ENCODE measurements at regions not wholly inside any gene's neighbourhood (a gene's known extent, or its start where the extent isn't known, plus 50 kb on each side); places are given as distances from the start of the nearest gene placed in this dataset.

GRCh38 chr3:118544458-118544857, 490.2 kb downstream of the IGSF11 start:
- DNase-seq: no peak
- no peaks in the 10 kb centered on the region for H3K36me3 Mint-ChIP-seq (ENCODE audit: low read depth)
- H3K9me3 Mint-ChIP-seq: peaks cover under 1% of the 10 kb centered on the region
- H3K27ac Mint-ChIP-seq: peak overlapping the region; percentile 12
- no peaks in the 10 kb centered on the region for H3K27me3 Mint-ChIP-seq (ENCODE audit: low read depth, poor library complexity)
- no peak overlapping the region for H3K4me3 Mint-ChIP-seq
- peaks cover 56% of the 10 kb centered on the region for H3K4me1 Mint-ChIP-seq
- TF ChIP-seq CTCF (IDR thresholded peaks at IDR 0.05): no peak

GRCh38 chr3:118548434-118548833, 486.2 kb downstream of the IGSF11 start:
- no peak for TF ChIP-seq CTCF (IDR thresholded peaks at IDR 0.05)
- Mint-ChIP-seq H3K27ac (no peak overlapping the region), H3K27me3 (ENCODE audit: low read depth, poor library complexity) (no peaks in the 10 kb centered on the region), H3K36me3 (ENCODE audit: low read depth) (no peaks in the 10 kb centered on the region), H3K4me3 (no peak overlapping the region), H3K9me3 (no peaks in the 10 kb centered on the region), H3K4me1 (peaks cover 29% of the 10 kb centered on the region)
- DNase-seq: no peak

- H3K27me3 Mint-ChIP-seq (ENCODE audit: low read depth, poor library complexity): no peaks in the 10 kb centered on the region
- DNase-seq: no peak
- TF ChIP-seq CTCF (IDR thresholded peaks at IDR 0.05): no peak
- peaks cover 12% of the 10 kb centered on the region for H3K4me1 Mint-ChIP-seq
- H3K4me3 Mint-ChIP-seq: no peak overlapping the region
- no peaks in the 10 kb centered on the region for H3K9me3 Mint-ChIP-seq
- H3K36me3 Mint-ChIP-seq (ENCODE audit: low read depth): no peaks in the 10 kb centered on the region
- no peak overlapping the region for H3K27ac Mint-ChIP-seq
These were observed 484.5 kb downstream of the IGSF11 start for GRCh38 chr3:118550122-118550521.

- peaks cover 9% of the 10 kb centered on the region for H3K4me1 Mint-ChIP-seq
- no peaks in the 10 kb centered on the region for H3K27me3 Mint-ChIP-seq (ENCODE audit: low read depth, poor library complexity)
- no peak overlapping the region for H3K27ac Mint-ChIP-seq
- no peak overlapping the region for H3K4me3 Mint-ChIP-seq
- no peaks in the 10 kb centered on the region for H3K9me3 Mint-ChIP-seq
- TF ChIP-seq CTCF (IDR thresholded peaks at IDR 0.05): no peak
- no peak for DNase-seq
- H3K36me3 Mint-ChIP-seq (ENCODE audit: low read depth): no peaks in the 10 kb centered on the region
These were observed 484.1 kb downstream of the IGSF11 start for GRCh38 chr3:118550556-118550955.

- peak overlapping the region; percentile 49 for H3K27ac Mint-ChIP-seq
- H3K4me3 Mint-ChIP-seq: no peak overlapping the region
- no peaks in the 10 kb centered on the region for H3K27me3 Mint-ChIP-seq (ENCODE audit: low read depth, poor library complexity)
- H3K9me3 Mint-ChIP-seq: no peaks in the 10 kb centered on the region
- peaks cover 9% of the 10 kb centered on the region for H3K4me1 Mint-ChIP-seq
- no peak for DNase-seq
- no peaks in the 10 kb centered on the region for H3K36me3 Mint-ChIP-seq (ENCODE audit: low read depth)
- TF ChIP-seq CTCF (IDR thresholded peaks at IDR 0.05): no peak
These were observed 480.4 kb downstream of the IGSF11 start for GRCh38 chr3:118554148-118554838.

- Mint-ChIP-seq H3K36me3 (ENCODE audit: low read depth) (no peaks in the 10 kb centered on the region), H3K4me3 (no peak overlapping the region), H3K9me3 (no peaks in the 10 kb centered on the region), H3K4me1 (no peaks in the 10 kb centered on the region), H3K27ac (no peak overlapping the region), H3K27me3 (ENCODE audit: low read depth, poor library complexity) (no peaks in the 10 kb centered on the region)
- no peak for TF ChIP-seq CTCF (IDR thresholded peaks at IDR 0.05)
- DNase-seq: no peak
These were observed 477.7 kb downstream of the IGSF11 start for GRCh38 chr3:118556983-118557382.

Measured in nephron progenitor cell (in vitro differentiated cells).